Right atrium auricular region (tissue), 2 donors: ENCODE measurements at regions not wholly inside any gene's neighbourhood (a gene's known extent, or its start where the extent isn't known, plus 50 kb on each side); places are given as distances from the start of the nearest gene placed in this dataset.

Experiments used
- DNase-seq: peaks from one replicate; pipeline ENCODE4 v3.0.0-alpha.2; 2019; ENCODE audit warnings: low spot score
- H3K27ac ChIP-seq, 2 donors: fragments of 200-600 bp; sonication (generic); 1 replicate in 1 of 2; 2 replicates in 1 of 2; pipeline ENCODE4 v1.5.1; 2016 to 2019
- H3K27me3 ChIP-seq, 2 donors: fragments of 200-600 bp; sonication (generic); one replicate each; pipeline versions ENCODE4 v1.5.1 to v1.6.0; 2017 to 2019
- H3K36me3 ChIP-seq: fragments of 200-600 bp; sonication (generic); one replicate; pipeline ENCODE4 v1.5.1; 2016
- H3K4me1 ChIP-seq, 2 donors: fragments of 200-600 bp; sonication (generic); one replicate each; pipeline versions ENCODE4 v1.5.1 to v1.6.0; 2017 to 2019
- H3K4me3 ChIP-seq, 2 donors: fragments of 200-600 bp; sonication (generic); 1 replicate in 1 of 2; 2 replicates in 1 of 2; pipeline ENCODE4 v1.5.1; 2017 to 2019; ENCODE audit warnings: mild to moderate bottlenecking in 1 of 2, moderate library complexity in 1 of 2
- H3K9me3 ChIP-seq, 2 donors: fragments of 200-600 bp; sonication (generic); one replicate each; pipeline ENCODE4 v1.5.1; 2019
- TF ChIP-seq, protein P1 (sequence below), 2 donors: fragments of 200-600 bp; sonication (generic); IDR thresholded peaks; one replicate each; pipeline ENCODE4 v1.5.1; 2019; ENCODE audit warnings: antibody characterized with exemption in 2 of 2

- H3K4me3 ChIP-seq = no peak overlapping the region
- TF ChIP-seq, protein P1, sequence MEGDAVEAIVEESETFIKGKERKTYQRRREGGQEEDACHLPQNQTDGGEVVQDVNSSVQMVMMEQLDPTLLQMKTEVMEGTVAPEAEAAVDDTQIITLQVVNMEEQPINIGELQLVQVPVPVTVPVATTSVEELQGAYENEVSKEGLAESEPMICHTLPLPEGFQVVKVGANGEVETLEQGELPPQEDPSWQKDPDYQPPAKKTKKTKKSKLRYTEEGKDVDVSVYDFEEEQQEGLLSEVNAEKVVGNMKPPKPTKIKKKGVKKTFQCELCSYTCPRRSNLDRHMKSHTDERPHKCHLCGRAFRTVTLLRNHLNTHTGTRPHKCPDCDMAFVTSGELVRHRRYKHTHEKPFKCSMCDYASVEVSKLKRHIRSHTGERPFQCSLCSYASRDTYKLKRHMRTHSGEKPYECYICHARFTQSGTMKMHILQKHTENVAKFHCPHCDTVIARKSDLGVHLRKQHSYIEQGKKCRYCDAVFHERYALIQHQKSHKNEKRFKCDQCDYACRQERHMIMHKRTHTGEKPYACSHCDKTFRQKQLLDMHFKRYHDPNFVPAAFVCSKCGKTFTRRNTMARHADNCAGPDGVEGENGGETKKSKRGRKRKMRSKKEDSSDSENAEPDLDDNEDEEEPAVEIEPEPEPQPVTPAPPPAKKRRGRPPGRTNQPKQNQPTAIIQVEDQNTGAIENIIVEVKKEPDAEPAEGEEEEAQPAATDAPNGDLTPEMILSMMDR (IDR thresholded peaks at IDR 0.05) = no peak
- no peaks in the 10 kb centered on the region for H3K36me3 ChIP-seq
- H3K4me1 ChIP-seq = no peaks in the 10 kb centered on the region
- no peak overlapping the region for H3K27ac ChIP-seq
- no peaks in the 10 kb centered on the region for H3K27me3 ChIP-seq
- peaks cover 0 to 23% of the 10 kb centered on the region in 2 donors for H3K9me3 ChIP-seq
- no peak for DNase-seq
Measured at GRCh38 chr12:107594995-107595394, 90.6 kb upstream of the PWP1 start.

- Histone ChIP-seq H3K4me1 (no peaks in the 10 kb centered on the region), H3K27me3 (no peaks in the 10 kb centered on the region), H3K36me3 (no peaks in the 10 kb centered on the region), H3K4me3 (no peak overlapping the region), H3K27ac (no peak overlapping the region), H3K9me3 (peaks cover 0 to 23% of the 10 kb centered on the region in 2 donors)
- TF ChIP-seq, protein P1 (IDR thresholded peaks at IDR 0.05) = no peak
- no peak for DNase-seq
Measured at GRCh38 chr12:107597695-107598410, 87.7 kb upstream of the PWP1 start.

DNA sequence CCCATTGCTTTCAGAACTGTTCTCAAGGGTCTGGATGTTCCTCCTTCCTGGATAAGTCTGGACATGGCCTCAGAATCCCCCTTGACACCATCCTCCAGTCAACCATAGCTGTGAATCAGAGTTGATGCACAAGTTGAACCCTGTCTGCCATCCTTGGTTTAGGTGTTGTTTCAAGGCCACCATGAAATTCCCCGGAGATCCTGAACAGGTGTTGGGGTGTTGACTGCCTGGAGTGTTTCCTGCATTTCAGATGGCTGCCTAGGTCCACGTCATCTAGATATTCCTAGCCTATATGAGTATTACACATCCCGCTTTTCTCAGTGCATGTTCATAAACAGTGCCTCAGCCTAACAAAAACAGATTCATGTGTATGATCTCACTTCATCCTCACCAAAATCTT lies 86.7 kb upstream of the PWP1 start:
- peaks cover 0 to 18% of the 10 kb centered on the region in 2 donors for H3K9me3 ChIP-seq
- H3K4me3 ChIP-seq = no peak overlapping the region
- H3K27me3 ChIP-seq = no peaks in the 10 kb centered on the region
- no peaks in the 10 kb centered on the region for H3K4me1 ChIP-seq
- no peaks in the 10 kb centered on the region for H3K36me3 ChIP-seq
- DNase-seq = no peak
- H3K27ac ChIP-seq = no peak overlapping the region
- TF ChIP-seq, protein P1 (IDR thresholded peaks at IDR 0.05) = no peak

DNA sequence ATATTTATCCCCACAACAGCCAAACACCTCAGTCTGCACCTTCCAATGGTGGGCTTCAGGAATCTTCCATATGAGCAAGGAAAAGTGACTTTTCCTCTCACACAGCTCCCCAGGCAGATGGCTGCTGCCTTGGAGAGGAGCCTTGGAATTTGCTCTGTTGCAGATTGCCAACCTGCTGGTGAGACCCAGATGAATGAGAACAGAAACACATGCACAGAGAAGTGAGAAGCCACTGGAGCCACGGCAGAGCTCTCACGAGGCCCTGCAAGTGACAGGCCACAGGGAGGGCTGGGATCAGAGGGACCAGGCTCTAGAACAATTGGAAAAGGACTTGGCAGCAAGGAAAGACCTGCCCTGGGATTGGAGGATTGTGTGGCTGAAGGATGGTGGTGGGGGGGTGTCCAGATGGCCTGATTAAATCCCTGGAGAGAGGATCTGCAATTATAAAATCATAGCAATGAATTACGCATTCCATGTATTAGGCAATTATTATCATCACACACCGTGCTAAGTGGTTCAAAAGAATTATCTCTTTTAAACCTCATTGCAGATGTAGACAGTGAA lies 84.9 kb upstream of the PWP1 start:
- TF ChIP-seq, protein P1 (IDR thresholded peaks at IDR 0.05) = no peak
- no peak for DNase-seq
- H3K27ac ChIP-seq = no peak overlapping the region
- H3K4me1 ChIP-seq = no peaks in the 10 kb centered on the region
- no peaks in the 10 kb centered on the region for H3K27me3 ChIP-seq
- H3K36me3 ChIP-seq = no peaks in the 10 kb centered on the region
- no peak overlapping the region for H3K4me3 ChIP-seq
- H3K9me3 ChIP-seq = peaks cover 0 to 9% of the 10 kb centered on the region in 2 donors

- Histone ChIP-seq H3K27ac (no peak overlapping the region), H3K4me3 (no peak overlapping the region), H3K4me1 (no peaks in the 10 kb centered on the region), H3K27me3 (no peaks in the 10 kb centered on the region), H3K9me3 (peaks cover 0 to 8% of the 10 kb centered on the region in 2 donors), H3K36me3 (no peaks in the 10 kb centered on the region)
- TF ChIP-seq, protein P1 (IDR thresholded peaks at IDR 0.05) = no peak
- DNase-seq = no peak
Measured at GRCh38 chr12:107602446-107602845, 83.2 kb upstream of the PWP1 start.
